GM21717 (cell line): ENCODE measurements at regions not wholly inside any gene's neighbourhood (a gene's known extent, or its start where the extent isn't known, plus 50 kb on each side); places are given as distances from the start of the nearest gene placed in this dataset.
"Not testable (repeated sequence)": the region's sequence is repeated elsewhere in the genome, so short reads cannot be mapped to it uniquely, and the experiment has no call there.

ENCODE experiments used
- ATAC-seq: cut with Tn5 transposase; IDR thresholded peaks from one replicate; pipeline ENCODE4 v1.9.1; 2021; ENCODE audit warnings: mild to moderate bottlenecking, moderate library complexity; ENCODE audit not compliant: unreplicated experiment

DNA sequence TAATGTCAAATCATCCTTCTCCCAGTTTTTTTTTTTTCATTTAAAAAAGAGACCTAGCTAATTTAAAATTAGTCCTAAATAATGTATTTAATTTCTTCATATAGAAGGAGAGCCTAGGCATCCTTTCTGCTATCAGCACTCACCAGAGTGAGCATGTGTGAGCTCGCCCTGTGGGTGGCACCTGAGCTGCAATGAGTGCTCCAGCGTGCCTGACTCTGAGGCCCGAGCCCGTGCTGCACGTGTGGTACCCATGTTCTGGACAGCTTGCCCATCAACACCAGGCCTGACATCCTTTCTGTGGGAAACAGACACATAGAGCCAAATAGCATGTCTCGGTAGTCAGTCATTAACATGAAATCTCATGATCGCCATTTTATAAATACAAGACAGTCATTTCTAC, 381.4 kb downstream of the DTWD2 start:
- ATAC-seq: no peak

- ATAC-seq: no peak
Measured at GRCh38 chr5:118605761-118606160, 382.6 kb downstream of the DTWD2 start.

GRCh38 chr5:118604106-118604505, 384.2 kb downstream of the DTWD2 start:
- ATAC-seq: no peak

DNA sequence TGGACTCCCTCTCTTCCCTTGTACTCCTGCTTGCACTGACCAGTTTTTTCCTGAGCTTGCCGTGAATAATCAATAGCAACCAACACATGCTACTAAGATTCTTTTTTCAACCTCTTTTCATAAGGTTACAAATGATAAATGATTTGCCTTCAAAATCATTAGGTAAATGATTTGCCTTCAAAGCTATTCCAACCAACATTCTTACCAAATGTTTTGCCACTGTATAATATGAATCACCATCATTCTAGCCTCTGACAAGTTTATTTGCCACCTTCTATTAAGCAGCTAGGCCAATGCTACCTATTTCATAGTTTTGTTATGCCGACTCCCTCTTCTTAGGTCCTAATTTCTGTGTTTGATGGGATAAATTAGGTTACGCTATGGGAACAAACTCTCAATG, 385.1 kb downstream of the DTWD2 start:
- ATAC-seq: no peak

DNA sequence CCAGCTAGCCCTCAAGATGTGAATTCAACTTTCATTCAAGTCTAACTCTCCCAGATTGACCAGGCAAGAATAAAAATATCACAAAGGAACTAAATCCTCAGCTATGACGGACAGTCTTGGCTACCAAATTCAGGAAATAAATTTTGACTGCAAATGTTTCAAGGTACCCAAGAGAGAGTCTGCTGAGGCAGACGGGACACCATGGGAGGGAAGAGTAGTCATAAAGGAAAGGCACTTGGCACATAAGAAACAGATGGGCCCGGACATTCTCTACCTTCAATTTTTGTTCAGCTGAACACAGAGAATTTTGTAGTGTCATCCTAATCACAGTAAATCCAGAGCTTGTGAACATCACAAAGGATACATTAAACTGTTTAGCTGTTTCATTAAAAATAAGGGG, 390.0 kb downstream of the DTWD2 start:
- no peak for ATAC-seq

- no peak for ATAC-seq
Measured at GRCh38 chr5:118597543-118597942, 390.8 kb downstream of the DTWD2 start.

GRCh38 chr5:118596255-118596654, 392.1 kb downstream of the DTWD2 start:
- ATAC-seq: no peak

DNA sequence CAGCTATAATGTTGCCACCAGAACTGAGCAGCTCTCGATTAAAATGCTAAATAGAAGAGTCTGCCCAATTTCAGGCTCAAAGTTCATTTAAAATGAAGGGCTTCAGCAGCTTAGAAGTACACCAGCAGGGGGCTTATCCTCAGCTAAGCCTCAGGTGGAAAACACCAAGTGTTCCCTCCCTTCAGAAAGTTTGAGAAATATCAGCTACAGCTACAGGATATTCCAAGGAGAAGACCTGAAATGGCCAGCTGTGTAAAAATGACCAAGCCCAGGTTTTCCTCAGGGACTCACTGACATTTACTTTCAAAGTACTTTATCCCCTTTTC, 395.4 kb downstream of the DTWD2 start:
- no peak for ATAC-seq

DNA sequence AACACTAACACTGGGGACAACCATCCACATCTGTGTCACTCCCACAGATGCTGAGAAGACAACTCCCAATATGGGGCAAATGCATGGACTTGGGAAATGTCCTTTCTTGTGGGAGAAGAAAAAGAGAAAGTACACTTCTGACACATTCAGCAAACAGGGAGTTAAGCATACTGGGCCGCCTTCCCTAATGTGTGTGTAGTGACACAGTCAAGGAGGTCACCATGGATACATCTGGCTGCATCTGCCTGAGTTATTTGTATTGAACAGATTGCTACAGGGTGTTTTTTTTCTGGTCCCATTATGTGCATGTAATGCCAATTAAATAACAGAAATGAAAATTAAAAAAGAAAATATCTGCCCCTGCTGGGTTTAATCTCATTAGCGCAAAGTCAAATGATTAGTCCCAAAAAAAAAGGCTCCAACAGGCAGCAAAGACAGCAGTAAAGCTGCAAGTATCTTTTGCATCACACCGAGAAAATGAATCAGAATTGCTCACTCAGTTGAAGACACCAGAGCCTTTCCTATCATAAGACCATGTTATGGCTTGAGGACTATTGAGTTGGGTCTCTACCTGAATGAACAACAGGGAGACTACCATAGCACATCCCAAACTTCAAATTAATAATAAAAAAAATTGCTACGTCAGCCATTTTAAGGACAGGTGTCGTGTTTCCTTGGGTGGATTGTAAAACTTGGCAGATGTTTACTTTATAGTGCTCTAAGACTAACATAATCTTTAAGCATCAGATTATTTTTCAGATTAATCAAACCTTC, 395.9 kb downstream of the DTWD2 start:
- ATAC-seq: no peak

- no peak for ATAC-seq
Measured at GRCh38 chr5:118590806-118591205, 397.5 kb downstream of the DTWD2 start.

DNA sequence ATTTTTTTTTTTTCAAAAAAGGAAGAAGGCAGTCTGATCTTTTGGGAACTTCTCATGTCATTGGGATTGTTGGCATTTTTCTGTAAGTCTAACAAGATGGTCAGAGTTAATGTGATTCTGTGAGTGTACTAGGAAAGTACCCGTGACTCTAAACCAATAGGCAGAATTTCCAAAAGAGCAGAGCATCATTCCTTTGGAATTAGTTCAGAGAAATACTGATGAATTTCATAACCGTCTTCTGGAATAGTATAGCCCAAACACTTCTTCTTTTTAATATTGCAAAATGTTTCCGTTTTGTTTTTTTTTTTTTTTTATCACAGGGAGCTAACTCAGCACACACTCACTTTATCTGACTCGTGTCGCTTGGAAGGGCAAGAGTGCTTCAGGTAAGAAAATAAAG, 407.4 kb downstream of the DTWD2 start:
- no peak for ATAC-seq

GRCh38 chr5:118578093-118578492, 410.3 kb downstream of the DTWD2 start:
- ATAC-seq: no peak

GRCh38 chr5:118577621-118578020, 410.7 kb downstream of the DTWD2 start:
- ATAC-seq: no peak

GRCh38 chr5:118570276-118570675, 418.1 kb downstream of the DTWD2 start:
- not testable (repeated sequence) for ATAC-seq

- ATAC-seq: not testable (repeated sequence)
Measured at GRCh38 chr5:118569596-118569995, 418.8 kb downstream of the DTWD2 start.

GRCh38 chr5:118565335-118565971, 422.9 kb downstream of the DTWD2 start:
- no peak for ATAC-seq

GRCh38 chr5:118561971-118562370, 426.4 kb downstream of the DTWD2 start:
- ATAC-seq: no peak

DNA sequence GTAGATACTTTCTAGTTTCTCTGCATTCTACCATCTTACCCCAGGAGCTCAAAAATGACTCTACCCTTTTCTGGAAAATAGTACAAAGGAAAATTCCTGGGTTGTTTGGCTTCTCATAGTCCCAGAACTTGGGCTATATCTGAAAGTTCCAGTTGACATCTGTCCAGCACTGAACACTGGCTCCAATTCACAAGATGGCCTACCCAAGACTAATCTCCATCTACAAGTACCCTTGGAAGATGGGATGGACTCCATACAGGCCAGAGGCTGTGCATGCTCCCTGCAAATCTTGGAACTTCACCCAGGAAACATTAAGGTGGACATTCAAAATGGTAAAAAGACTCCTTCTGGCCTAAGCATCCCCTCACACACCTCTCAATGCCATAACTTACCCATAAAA, 427.1 kb downstream of the DTWD2 start:
- no peak for ATAC-seq

GRCh38 chr5:118558871-118559270, 429.5 kb downstream of the DTWD2 start:
- ATAC-seq: no peak

DNA sequence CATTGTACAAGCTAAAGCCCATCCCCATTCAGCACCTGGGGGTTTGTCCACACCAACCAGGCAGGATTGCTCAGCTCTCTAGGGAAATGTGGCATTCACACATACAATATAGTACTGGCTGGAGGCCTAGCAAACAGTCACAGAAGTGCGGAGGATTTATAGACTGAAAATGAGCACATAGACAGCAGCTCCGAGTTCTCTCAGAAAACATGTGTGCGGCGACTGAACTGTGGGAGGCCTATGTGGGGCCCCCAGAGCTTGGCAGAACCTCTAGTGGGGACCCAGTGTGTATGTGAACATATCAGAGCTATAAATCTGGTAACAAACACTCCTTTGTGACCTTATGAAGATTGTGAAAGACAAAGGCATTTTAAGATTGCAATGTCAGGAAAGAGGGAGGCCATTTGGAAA, 431.1 kb downstream of the DTWD2 start:
- no peak for ATAC-seq

DNA sequence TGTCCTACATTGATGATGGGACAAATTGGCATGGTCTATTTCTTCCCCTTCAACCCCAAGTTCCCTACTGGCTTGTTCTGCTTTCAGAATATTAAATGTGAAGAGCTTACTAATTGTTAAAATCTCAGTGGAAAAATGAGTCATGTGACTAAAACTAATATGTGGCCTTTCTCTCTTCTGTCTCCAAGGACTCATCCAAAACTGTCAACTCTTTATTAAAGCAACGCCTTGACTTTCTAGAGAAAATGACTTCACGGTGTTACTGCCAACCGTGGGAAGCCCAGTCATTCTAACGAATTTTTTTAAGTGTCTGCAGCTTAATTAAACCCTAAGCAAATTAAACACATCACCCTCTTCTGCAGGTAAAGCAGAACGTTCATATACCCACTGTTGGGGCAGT, 431.6 kb downstream of the DTWD2 start:
- ATAC-seq: no peak

GRCh38 chr5:118555727-118556126, 432.6 kb downstream of the DTWD2 start:
- no peak for ATAC-seq

- no peak for ATAC-seq
Measured at GRCh38 chr5:118554981-118555380, 433.4 kb downstream of the DTWD2 start.
